ENCODE measurements at regions not wholly inside any gene's neighbourhood (a gene's known extent, or its start where the extent isn't known, plus 50 kb on each side); places are given as distances from the start of the nearest gene placed in this dataset.
"Not testable (repeated sequence)": the region's sequence is repeated elsewhere in the genome, so short reads cannot be mapped to it uniquely, and the experiment has no call there.

DNA sequence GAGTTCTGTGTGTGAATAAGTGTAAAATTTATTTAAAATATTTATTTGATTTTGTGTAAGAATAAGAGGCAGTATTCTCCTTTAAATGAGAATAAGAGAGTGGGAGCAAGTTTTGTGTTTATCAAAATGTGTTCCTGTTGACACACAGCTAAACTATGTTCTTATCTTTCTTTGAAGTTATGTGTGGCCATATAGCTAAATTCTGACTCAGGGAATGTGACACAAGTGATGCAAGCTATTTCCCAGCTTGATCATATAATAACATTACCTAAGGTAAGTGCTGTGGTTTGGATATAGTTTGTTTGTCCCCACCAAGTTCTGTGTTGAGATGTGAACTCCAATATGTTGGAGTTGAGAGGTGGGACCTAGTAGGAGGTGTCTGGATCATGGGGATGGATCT is 740.0 kb upstream of the IGFBP7 start:
- no peak for DNase-seq

DNA sequence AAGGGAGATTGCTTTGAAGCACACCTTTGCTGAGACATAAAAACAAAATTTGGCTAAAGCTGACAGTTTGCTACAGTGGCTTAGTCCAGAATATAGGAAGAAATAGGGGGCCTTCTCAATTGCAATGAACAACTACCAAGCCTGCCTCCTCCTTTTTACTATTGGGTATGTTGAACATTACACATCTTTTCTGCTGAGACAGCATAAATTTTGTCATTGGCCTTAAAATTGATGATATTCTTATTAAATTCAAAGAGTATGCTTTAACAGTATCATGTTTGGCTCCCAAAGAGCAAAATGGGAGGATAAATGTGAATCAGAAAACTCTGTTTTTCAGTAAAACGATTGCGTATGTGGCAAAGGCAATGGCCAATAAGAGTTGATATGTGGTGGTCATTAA is 721.9 kb upstream of the IGFBP7 start:
- no peak for DNase-seq

- DNase-seq, result no peak
Measured at GRCh38 chr4:57789666-57790065, 679.5 kb upstream of the IGFBP7 start.

GRCh38 chr4:57777876-57778275 is 667.7 kb upstream of the IGFBP7 start:
- DNase-seq, result no peak

DNA sequence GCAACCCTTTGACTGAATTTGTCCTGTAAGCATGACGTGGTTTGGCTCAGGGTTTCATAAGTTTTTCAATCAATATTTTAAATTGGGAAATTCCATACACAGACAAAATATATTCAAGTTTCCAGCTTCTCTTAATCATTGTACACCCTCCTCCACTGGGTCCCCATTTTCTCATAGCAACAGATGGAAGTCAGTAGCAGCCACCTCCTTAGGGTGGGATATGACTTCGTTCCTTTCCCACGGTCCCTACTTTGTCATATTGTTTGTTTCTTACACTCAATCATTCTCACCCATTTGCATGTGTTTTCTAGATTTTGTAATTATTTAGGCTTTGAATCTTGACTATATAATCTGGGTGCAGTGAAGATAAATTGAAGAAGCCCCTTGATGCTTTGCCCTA is 664.5 kb upstream of the IGFBP7 start:
- no peak for DNase-seq

DNA sequence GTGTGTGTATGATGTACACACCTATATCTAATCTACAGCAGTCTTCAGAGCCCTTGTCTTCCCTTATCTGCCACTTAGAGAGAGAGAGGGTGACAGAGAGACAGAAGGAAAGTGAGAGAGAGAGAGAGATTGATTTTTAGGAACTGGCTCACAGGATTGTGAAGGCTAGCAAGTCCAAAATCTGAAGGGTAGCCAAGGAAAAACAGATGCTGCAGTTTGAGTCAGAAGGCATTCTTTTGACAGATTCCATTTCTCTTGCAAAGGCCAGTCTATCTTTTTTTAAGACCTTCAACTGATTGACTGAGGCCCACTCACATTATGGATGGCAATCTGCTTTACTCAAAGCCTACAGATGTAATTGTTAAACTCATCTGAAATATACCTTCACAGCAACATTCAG is 664.0 kb upstream of the IGFBP7 start:
- no peak for DNase-seq

DNA sequence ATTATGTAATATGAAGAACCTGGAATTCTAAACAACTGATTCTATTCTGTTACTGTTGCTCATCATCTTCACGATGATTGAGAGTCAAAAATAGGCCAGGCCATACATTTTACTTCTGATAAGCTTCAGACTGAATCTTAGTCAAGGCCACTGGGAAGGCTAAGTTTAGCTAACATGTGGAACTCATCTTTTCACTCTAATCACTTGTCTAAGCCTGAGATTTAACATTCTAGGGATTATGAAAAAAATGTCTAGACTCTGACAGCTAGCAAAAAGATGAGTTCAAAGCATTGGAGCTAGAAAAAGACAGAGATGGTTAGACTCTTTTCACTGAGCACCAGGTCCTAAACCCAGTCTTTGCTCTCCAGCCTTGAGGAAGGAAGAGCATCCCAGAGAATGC is 656.2 kb upstream of the IGFBP7 start:
- no peak for DNase-seq

- DNase-seq, result no peak
Measured at GRCh38 chr4:57764856-57765255, 654.7 kb upstream of the IGFBP7 start.

GRCh38 chr4:57763070-57763469 is 652.9 kb upstream of the IGFBP7 start:
- no peak for DNase-seq

- DNase-seq, result no peak
Measured at GRCh38 chr4:57740625-57741190, 630.5 kb upstream of the IGFBP7 start.

DNA sequence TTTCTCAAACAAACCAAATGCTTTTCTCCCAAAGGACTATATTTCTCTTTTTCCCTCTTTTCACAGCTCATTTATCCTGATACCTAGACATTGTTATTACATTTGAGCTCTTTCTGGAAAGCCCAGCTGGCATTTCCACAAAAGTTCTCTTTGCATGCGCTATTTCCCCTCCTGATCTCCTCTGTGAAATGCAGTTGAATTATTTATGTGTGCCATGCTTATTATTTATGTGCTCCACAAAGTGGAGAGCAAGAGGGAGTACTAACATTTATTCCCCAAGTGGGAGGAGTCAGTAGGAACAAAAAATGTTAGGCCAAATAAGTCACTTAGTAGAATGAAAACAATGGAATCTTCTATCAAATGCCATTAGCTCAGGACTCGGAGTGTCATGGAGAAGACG is 626.6 kb upstream of the IGFBP7 start:
- DNase-seq, result no peak

DNA sequence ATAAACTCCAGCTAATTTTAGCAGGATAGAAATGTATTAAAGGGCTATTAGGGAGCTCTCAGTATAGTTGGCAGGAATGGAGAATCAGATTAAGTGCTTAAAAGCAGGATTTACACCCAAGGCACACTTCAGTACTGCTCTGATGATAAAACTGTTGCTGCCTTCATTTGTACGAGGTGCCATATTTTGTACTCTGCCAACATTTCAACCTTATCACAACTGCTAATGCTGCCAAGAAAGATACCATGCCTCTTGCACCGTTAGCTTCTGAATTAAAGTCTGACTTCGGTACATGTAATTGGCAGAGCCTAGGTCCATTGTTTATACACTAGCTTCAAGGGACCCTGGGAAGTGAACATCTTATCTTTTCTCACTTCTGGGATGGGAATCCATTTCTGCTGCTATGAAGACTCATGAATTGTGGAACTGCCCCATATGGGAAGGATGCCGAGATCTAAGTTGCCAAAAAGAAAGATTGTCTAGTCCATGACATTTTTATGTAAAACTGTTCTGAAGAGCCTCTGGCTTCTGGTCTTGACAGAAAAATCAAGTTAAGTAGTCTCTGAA is 624.0 kb upstream of the IGFBP7 start:
- no peak for DNase-seq

DNA sequence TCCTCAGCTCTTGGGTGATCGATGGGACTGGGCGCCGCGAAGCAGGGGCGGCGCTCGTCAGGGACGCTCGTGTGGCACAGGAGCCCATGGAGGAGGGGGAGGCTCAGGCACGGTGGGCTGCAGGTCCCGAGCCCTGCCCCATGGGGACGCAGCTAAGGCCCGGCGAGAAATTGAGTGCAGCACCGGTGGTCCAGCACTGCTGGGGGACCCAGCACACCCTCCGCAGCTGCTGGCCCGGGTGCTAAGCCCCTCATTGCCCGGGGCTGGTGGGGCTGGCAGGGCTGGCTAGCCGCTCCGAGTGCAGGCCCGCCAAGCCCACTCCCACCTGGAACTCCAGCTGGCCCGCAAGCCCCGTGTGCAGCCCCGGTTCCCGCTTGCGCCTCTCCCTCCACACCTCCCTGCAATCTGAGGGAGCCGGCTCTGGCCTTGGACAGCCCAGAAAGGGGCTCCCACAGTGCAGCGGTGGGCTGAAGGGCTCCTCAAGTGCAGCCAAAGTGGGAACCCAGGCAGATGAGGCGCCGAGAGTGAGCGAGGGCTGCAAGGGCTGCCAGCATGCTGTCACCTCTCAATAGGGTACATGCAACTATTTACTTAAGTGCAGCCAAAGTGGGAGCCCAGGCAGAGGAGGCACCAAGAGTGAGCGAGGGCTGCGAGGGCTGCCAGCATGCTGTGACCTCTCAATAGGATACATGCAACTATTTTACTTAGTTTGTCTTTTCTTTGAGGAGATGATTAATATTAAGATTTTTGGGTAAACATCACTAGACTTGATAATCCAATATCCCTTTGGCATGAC is 619.8 kb upstream of the IGFBP7 start:
- DNase-seq, result not testable (repeated sequence)

DNA sequence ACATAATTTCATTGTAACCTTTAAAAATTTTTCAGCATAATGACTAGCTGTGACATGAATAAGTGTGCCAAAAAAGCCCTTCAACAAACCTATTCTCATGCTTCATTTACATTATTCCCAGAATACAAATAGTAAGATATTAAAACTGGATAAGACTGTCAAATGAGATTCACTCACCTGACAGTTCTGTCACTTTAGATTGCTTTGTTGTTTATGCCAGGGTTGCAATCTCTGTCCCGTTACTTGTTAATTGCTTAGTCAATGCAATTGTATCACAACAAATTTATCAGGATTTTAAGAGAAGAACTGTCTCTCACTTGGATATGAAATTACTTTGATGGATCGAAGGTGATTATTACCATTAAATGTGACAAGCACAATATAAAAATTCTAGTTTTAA is 616.0 kb upstream of the IGFBP7 start:
- DNase-seq, result no peak

DNA sequence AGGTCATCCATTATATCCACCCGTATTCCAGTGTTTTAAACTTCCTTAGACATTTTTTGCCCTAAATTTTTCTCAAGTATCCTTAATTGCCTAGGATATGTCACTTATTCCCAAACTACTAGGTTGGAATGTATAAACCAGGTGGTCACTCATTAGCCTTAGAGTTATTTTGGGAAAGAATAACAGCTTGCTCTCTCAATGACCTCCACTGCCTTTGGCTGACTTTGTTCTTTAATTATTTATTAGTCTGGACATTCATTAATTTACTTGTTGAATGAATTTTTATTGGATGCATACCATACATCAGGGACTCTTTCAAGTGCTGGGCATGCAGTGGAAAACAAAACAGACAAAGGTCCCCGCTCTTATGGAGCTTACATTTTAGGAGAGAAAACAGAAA is 609.3 kb upstream of the IGFBP7 start:
- DNase-seq, result no peak

DNA sequence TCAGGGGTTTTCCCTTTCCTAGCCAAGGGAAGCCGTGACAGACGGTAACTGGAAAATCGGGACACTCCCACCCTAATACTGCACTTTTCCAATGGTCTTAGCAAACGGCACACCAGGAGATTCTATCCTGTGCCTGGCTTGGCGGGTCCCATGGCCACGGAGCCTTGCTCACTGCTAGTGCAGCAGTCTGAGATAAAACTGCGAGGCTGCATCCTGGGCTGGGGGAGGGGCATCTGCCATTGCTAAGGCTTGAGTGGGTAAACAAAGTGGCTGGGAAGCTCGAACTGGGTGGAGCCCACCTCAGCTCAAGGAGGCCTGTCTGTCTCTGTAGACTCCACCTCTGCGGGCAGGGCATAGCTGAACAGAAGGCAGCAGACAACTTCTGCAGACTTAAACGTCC is 604.1 kb upstream of the IGFBP7 start:
- not testable (repeated sequence) for DNase-seq

GRCh38 chr4:57710053-57710452 is 599.9 kb upstream of the IGFBP7 start:
- DNase-seq, result no peak

DNA sequence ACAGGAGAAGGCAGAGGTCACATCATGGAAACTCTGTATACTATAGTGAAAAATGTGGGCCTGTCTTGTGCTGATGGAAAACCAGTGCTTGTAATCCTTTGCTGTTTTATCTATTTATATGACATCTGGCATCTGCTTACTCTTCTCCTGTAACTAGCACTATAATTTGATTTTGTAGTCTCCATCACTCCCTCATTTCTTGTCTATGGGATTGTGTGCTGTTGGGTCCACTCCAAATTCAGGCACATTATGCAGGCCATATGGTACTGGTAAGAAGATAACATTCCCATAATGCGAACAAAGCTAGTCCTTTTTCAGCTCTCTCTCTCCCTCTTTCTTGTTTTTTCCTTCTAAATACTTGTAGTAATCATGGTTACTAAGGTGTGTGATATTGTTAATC is 581.2 kb upstream of the IGFBP7 start:
- no peak for DNase-seq

GRCh38 chr4:57689693-57690205 is 579.6 kb upstream of the IGFBP7 start:
- no peak for DNase-seq

- no peak for DNase-seq
Measured at GRCh38 chr4:57682275-57682674, 572.1 kb upstream of the IGFBP7 start.

DNA sequence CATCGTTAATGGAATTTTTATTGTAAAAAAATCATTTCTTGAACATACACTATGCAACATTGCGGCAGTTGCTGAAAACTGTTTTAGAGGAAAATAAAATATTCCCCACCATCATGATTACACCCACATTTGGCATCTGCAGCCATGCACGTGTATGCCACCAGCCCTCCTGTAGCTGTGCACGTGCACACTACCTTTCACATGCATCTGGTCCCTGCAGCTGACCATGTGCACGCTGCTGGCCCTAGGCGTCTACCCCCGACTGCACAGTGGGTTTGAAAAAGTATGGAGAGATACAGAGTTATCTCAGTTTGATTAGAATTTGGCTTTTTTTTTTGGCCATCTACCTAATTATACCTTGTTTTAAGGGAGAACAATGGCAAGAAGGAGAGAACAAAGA is 569.8 kb upstream of the IGFBP7 start:
- DNase-seq, result no peak

DNA sequence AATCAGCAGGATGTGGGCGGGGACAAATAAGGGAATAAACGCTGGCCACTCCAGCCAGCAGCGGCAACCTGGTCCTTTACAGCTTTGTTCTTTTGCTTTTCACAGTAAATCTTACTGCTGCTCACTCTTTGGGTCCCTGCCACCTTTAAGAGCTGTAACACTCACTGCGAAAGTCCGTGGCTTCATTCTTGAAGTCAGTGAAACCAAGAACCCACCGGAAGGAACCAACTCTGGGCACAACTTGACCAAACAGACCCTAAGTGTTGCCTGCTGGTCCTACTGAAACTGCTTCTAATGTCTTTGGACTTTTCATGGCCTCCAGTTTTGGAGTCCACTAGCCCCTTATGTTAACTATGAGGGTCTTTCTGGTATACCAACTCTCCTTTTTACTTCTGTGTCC is 566.2 kb upstream of the IGFBP7 start:
- DNase-seq, result no peak

- no peak for DNase-seq
Measured at GRCh38 chr4:57672846-57673433, 562.8 kb upstream of the IGFBP7 start.

All from skin of body (tissue), 1 donor.